IMR-90 (cell line): ENCODE measurements at regions not wholly inside any gene's neighbourhood (a gene's known extent, or its start where the extent isn't known, plus 50 kb on each side); places are given as distances from the start of the nearest gene placed in this dataset.
A peak's percentile ranks its signal among the peaks of the same experiment; 100 is the strongest.

Source experiments
- ATAC-seq: fragments of 200-7000 bp; cut with Tn5 transposase; 2 replicates; pipeline ENCODE4 v1.9.1; 2020; ENCODE audit warnings: low read depth, mild to moderate bottlenecking, moderate library complexity
- BruUV-seq: library from RNA; stranded (reverse); fragments of 400-500 nt; replicated peaks from 2 replicates; lab custom pipeline; 2021; lab: Mats Ljungman, UMichigan
- CTCF ChIA-PET: fragments of 300-600 bp; formaldehyde crosslinking; extraction: SDS; loops from one replicate; lab custom pipeline; 2021; ENCODE audit warnings: antibody characterized with exemption; lab: Yijun Ruan, JAX
- POLR2A ChIA-PET: fragments of 300-600 bp; sonication (Branson Sonifier 250); formaldehyde crosslinking; loops from one replicate; lab custom pipeline; 2022; ENCODE audit warnings: antibody characterized with exemption; ENCODE audit not compliant: unreplicated experiment; lab: Charles Lee
- DNase-seq: peaks from one replicate; pipeline ENCODE4 v3.0.0; 2013
- H2AFZ ChIP-seq: replicated peaks from 2 replicates; pipeline ENCODE3; 2013; ENCODE audit warnings: low read length, mild to moderate bottlenecking; ENCODE audit not compliant: poor library complexity
- H2AK5ac ChIP-seq: 2 replicates; pipeline ENCODE4 v1.6.1; 2013; ENCODE audit warnings: low read depth, low read length, inconsistent platforms
- H2AK9ac ChIP-seq: replicated peaks from 2 replicates; pipeline ENCODE3; 2013; ENCODE audit warnings: mild to moderate bottlenecking, low read depth, low read length, moderate library complexity; ENCODE audit not compliant: poor library complexity
- H2BK120ac ChIP-seq: 2 replicates; pipeline ENCODE4 v1.6.1; 2013; ENCODE audit warnings: low read depth, low read length, inconsistent platforms
- H2BK15ac ChIP-seq: 3 replicates; pipeline ENCODE4 v1.6.1; 2013; ENCODE audit warnings: low read depth, low read length, inconsistent platforms
- H2BK20ac ChIP-seq: 2 replicates; pipeline ENCODE4 v1.6.1; 2013; ENCODE audit warnings: low read depth, mild to moderate bottlenecking, inconsistent platforms, low read length, moderate library complexity
- H2BK5ac ChIP-seq: 2 replicates; pipeline ENCODE4 v1.6.1; 2013; ENCODE audit warnings: mild to moderate bottlenecking, low read depth, low read length, inconsistent platforms; ENCODE audit not compliant: poor library complexity, severe bottlenecking
- H3K14ac ChIP-seq: replicated peaks from 2 replicates; pipeline ENCODE4 v1.6.1; 2013; ENCODE audit warnings: low read depth, low read length, inconsistent platforms
- H3K18ac ChIP-seq: 2 replicates; pipeline ENCODE4 v1.6.1; 2013; ENCODE audit warnings: low read depth, low read length, control low read depth
- H3K23ac ChIP-seq: 2 replicates; pipeline ENCODE4 v1.6.1; 2013; ENCODE audit warnings: low read depth, low read length, inconsistent platforms
- H3K27ac ChIP-seq: 2 replicates; pipeline ENCODE4 v1.5.1; 2013; ENCODE audit warnings: mild to moderate bottlenecking, control low read depth, low read length; ENCODE audit not compliant: insufficient read depth
- H3K27me3 ChIP-seq: 2 replicates; pipeline ENCODE4 v1.6.1; 2013; ENCODE audit warnings: low read length; ENCODE audit not compliant: control insufficient read depth, insufficient read depth
- H3K36me3 ChIP-seq: 2 replicates; pipeline ENCODE4 v1.6.1; 2013; ENCODE audit warnings: low read length, mixed read lengths; ENCODE audit not compliant: control insufficient read depth, insufficient read depth
- H3K4ac ChIP-seq: 2 replicates; pipeline ENCODE4 v1.6.1; 2013; ENCODE audit warnings: low read depth, low read length, inconsistent platforms
- H3K4me1 ChIP-seq: 2 replicates; pipeline ENCODE4 v1.6.1; 2013; ENCODE audit warnings: low read length, mixed read lengths; ENCODE audit not compliant: control insufficient read depth, insufficient read depth
- H3K4me2 ChIP-seq: 2 replicates; pipeline ENCODE4 v1.6.1; 2013; ENCODE audit warnings: low read depth, mild to moderate bottlenecking, control low read depth, low read length, moderate library complexity
- H3K4me3 ChIP-seq: 2 replicates; pipeline ENCODE4 v1.5.1; 2013; ENCODE audit warnings: low read depth, mild to moderate bottlenecking, control low read depth, low read length, moderate library complexity; ENCODE audit not compliant: insufficient read depth
- H3K56ac ChIP-seq: 2 replicates; pipeline ENCODE4 v1.6.1; 2013; ENCODE audit warnings: low read length, inconsistent platforms; ENCODE audit not compliant: insufficient read depth; ENCODE audit errors: extremely low read depth
- H3K79me1 ChIP-seq, 2 experiments: 2 replicates each; pipeline ENCODE4 v1.6.1; 2013; ENCODE audit warnings: low read length in 2 of 2, inconsistent platforms in 1 of 2, low read depth in 1 of 2
- H3K9ac ChIP-seq: 2 replicates; pipeline ENCODE4 v1.6.1; 2013; ENCODE audit warnings: low read depth, low read length, control low read depth
- H3K9me1 ChIP-seq: 2 replicates; pipeline ENCODE4 v1.6.1; 2013; ENCODE audit warnings: low read length, inconsistent platforms; ENCODE audit not compliant: insufficient read depth
- H3K9me3 ChIP-seq: 2 replicates; pipeline ENCODE4 v1.6.1; 2013; ENCODE audit warnings: low read length; ENCODE audit not compliant: control insufficient read depth, insufficient read depth
- H4K20me1 ChIP-seq: 2 replicates; pipeline ENCODE4 v1.6.1; 2013; ENCODE audit warnings: low read length, inconsistent platforms; ENCODE audit not compliant: insufficient read depth
- H4K5ac ChIP-seq: 2 replicates; pipeline ENCODE4 v1.6.1; 2013; ENCODE audit warnings: mild to moderate bottlenecking, low read depth, low read length, control low read depth
- H4K8ac ChIP-seq, 2 experiments: 2 replicates each; pipeline ENCODE4 v1.6.1; 2013; ENCODE audit warnings: low read depth in 2 of 2, low read length in 2 of 2, control low read depth in 1 of 2, inconsistent platforms in 1 of 2
- H4K91ac ChIP-seq: 2 replicates; pipeline ENCODE4 v1.6.1; 2013; ENCODE audit warnings: low read depth, low read length, inconsistent platforms; ENCODE audit not compliant: insufficient read depth
- CEBPB ChIP-seq: IDR thresholded peaks from 2 replicates; pipeline ENCODE4 v1.6.1; 2012; ENCODE audit warnings: low read depth, low read length, improper control_type of control experiment
- ELK1 ChIP-seq: fragments of 150-350 bp; IDR thresholded peaks from 2 replicates; pipeline ENCODE4 v1.6.1; 2016; ENCODE audit warnings: low read depth, mild to moderate bottlenecking, low read length, moderate library complexity, borderline replicate concordance
- FOS ChIP-seq: fragments of 150-350 bp; IDR thresholded peaks from 2 replicates; pipeline ENCODE4 v1.6.1; 2016; ENCODE audit warnings: low read depth, low read length
- MXI1 ChIP-seq: IDR thresholded peaks from 2 replicates; pipeline ENCODE4 v1.6.1; 2012; ENCODE audit warnings: low read depth, mild to moderate bottlenecking, low read length, moderate library complexity, borderline replicate concordance
- POLR2A ChIP-seq: IDR thresholded peaks from 2 replicates; pipeline ENCODE4 v1.6.1; 2012; ENCODE audit warnings: mild to moderate bottlenecking, low read depth, low read length
- SMC3 ChIP-seq: fragments of 150-350 bp; IDR thresholded peaks from 2 replicates; pipeline ENCODE4 v1.6.1; 2016; ENCODE audit warnings: low read depth, mild to moderate bottlenecking, antibody characterized with exemption, low read length, moderate library complexity
- WGBS, 2 experiments: methylation state at CpG; one replicate each; pipeline versions ENCODE4 v1.1.5 to v1.1.7; 2013; ENCODE audit warnings: missing lambda C conversion rate in 2 of 2; ENCODE audit not compliant: insufficient read length in 1 of 2; ENCODE audit errors: extremely low coverage in 2 of 2; 5-methylcytosine and 5-hydroxymethylcytosine counted together
- dilution Hi-C: fragments of 300-500 bp; cut with HindIII; formaldehyde crosslinking; loops from one replicate; pipeline ENCODE4 v1.14.3; 2018; ENCODE audit warnings: low sequenced_read_pairs; ENCODE audit not compliant: unreplicated experiment
- in situ Hi-C: fragments of 300-500 bp; cut with MboI; formaldehyde crosslinking; loops from 3 replicates; pipeline ENCODE4 v1.14.3; 2019; ENCODE audit warnings: low sequenced_read_pairs, inconsistent platforms, mixed read lengths
- intact Hi-C: fragments of 100-400 bp; cut with micrococcal nuclease; formaldehyde crosslinking; loops from 2 replicates; pipeline ENCODE4 v1.10.0; 2022

GRCh38 chr5:30100929-30101328, 1092.6 kb upstream of the CDH6 start:
- in situ Hi-C loops = no loop called here
- Histone ChIP-seq H3K4ac (no peak overlapping the region), H4K8ac (no peak overlapping the region), H2BK120ac (no peak overlapping the region), H2AK9ac (no peak overlapping the region), H3K23ac (no peak overlapping the region), H3K9ac (no peak overlapping the region), H2BK20ac (no peak overlapping the region), H4K91ac (no peak overlapping the region), H3K27ac (no peak overlapping the region), H3K18ac (no peak overlapping the region), H3K4me3 (no peak overlapping the region), H4K20me1 (no peaks in the 10 kb centered on the region), H3K4me2 (no peak overlapping the region), H3K4me1 (no peaks in the 10 kb centered on the region), H2AFZ (no peak overlapping the region), H3K9me1 (no peaks in the 10 kb centered on the region), H2BK15ac (no peak overlapping the region), H4K5ac (no peak overlapping the region), H3K56ac (no peak overlapping the region), H3K36me3 (no peaks in the 10 kb centered on the region), H3K79me1 (no peaks in the 10 kb centered on the region), H2AK5ac (no peak overlapping the region), H3K27me3 (no peaks in the 10 kb centered on the region), H3K9me3 (no peaks in the 10 kb centered on the region; the same call in 1 of the 2 replicates), H3K14ac (no peak overlapping the region), H2BK5ac (no peak overlapping the region)
- TF ChIP-seq FOS = no peak
- no peak for TF ChIP-seq ELK1
- no peak for TF ChIP-seq SMC3
- peak; percentile 83 for TF ChIP-seq CEBPB
- TF ChIP-seq POLR2A = no peak
- TF ChIP-seq MXI1 = no peak
- WGBS, 2 experiments = no CpG with 5 or more reads among the region's 2 CpGs
- no peak for ATAC-seq
- intact Hi-C loops = no loop called here
- POLR2A ChIA-PET = no interaction called here
- DNase-seq = no peak
- dilution Hi-C loops = no loop called here
- CTCF ChIA-PET = no interaction called here
- no TSS peak for BruUV-seq
